ENCODE measurements at regions not wholly inside any gene's neighbourhood (a gene's known extent, or its start where the extent isn't known, plus 50 kb on each side); places are given as distances from the start of the nearest gene placed in this dataset.

DNA sequence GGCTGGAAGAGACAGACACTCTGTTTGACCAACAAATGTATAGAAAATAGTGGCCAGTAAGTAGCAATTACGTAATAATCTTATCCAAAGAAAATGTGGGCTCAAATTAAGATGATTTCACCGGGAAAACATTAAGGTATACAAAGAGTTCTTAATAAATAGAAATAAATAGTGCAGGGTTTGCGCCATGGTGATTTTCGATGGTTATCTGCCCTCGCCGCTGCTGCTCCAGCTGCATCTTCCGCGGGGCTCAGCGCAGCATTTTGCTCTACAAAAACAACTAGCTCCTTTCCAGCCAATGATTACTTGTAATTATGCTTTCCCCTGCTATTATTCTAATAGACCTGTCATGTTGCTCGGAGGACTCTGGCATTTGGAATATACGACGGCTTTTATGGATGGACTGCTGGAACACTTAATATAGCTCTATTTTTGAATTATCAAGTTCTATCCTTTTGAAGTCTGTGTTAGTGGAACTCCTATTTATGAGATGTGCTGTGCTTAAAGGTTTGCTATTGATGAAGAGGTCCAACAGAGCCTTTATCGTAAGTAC lies 103.8 kb downstream of the BUB3 start:
- ATAC-seq (no peak), FAIRE-seq (no peak), DNase-seq (no peak)
- intact Hi-C loops (cut with DNase I): no loop called here
- H3K4me1 ChIP-seq: no peaks in the 10 kb centered on the region
- TF ChIP-seq, protein P1, sequence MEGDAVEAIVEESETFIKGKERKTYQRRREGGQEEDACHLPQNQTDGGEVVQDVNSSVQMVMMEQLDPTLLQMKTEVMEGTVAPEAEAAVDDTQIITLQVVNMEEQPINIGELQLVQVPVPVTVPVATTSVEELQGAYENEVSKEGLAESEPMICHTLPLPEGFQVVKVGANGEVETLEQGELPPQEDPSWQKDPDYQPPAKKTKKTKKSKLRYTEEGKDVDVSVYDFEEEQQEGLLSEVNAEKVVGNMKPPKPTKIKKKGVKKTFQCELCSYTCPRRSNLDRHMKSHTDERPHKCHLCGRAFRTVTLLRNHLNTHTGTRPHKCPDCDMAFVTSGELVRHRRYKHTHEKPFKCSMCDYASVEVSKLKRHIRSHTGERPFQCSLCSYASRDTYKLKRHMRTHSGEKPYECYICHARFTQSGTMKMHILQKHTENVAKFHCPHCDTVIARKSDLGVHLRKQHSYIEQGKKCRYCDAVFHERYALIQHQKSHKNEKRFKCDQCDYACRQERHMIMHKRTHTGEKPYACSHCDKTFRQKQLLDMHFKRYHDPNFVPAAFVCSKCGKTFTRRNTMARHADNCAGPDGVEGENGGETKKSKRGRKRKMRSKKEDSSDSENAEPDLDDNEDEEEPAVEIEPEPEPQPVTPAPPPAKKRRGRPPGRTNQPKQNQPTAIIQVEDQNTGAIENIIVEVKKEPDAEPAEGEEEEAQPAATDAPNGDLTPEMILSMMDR (IDR thresholded peaks at IDR 0.05): no peak
- no peak overlapping the region for H3K27ac ChIP-seq
- 86 to 91% methylated on average over 13 of the region's 13 CpGs for WGBS, 2 donors
- no peak overlapping the region for H3K4me3 ChIP-seq
- H3K36me3 ChIP-seq: no peaks in the 10 kb centered on the region
- H3K27me3 ChIP-seq: no peaks in the 10 kb centered on the region
- no peaks in the 10 kb centered on the region for H3K9me3 ChIP-seq

DNA sequence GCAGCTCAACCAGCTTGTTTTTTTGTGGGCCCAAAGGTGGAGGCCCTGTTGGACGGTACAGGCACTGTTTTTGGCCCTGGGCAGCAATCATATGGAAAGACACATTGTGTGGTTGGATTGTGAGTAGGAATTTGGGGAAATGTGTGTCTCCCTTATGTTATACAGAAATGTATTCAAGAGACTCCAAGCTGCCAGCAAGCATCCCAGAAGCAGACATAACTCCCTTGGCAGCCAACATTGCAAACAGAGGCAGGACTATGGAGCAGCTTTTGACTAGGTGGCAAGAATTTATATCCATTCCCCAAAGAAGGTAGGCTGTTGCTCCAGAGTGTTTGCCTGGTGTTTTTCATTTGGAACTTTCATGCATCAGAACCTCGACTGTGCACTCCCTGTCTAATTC lies 104.9 kb downstream of the BUB3 start:
- no peak overlapping the region for H3K4me3 ChIP-seq
- no peak for ATAC-seq
- no peak for DNase-seq
- H3K36me3 ChIP-seq: no peaks in the 10 kb centered on the region
- TF ChIP-seq, protein P1 (IDR thresholded peaks at IDR 0.05): no peak
- no peaks in the 10 kb centered on the region for H3K4me1 ChIP-seq
- no peaks in the 10 kb centered on the region for H3K9me3 ChIP-seq
- no peak overlapping the region for H3K27ac ChIP-seq
- intact Hi-C loops (cut with DNase I): no loop called here
- WGBS, 2 donors: 61 to 74% methylated on average over 2 of the region's 2 CpGs
- no peaks in the 10 kb centered on the region for H3K27me3 ChIP-seq
- no peak for FAIRE-seq

DNA sequence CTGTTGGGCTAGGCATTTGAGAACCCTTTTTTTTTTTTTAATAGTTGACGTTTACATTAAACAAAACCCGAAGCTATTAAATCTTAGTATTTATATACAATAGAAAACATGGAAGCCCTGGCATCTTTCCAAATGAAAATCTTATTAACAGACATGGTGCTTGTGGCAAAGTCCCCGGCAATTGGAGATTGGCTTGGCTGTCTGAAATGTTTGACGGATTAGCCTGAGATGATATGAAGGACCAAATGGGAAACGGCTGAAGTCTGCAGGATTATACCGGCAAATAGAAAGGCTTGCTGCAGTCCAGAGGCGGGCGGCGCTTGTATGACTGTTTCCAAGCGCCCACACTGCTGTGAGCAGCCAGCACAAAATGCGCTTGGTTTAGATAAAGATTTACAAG lies 105.6 kb downstream of the BUB3 start:
- no peak for FAIRE-seq
- no peaks in the 10 kb centered on the region for H3K27me3 ChIP-seq
- WGBS, 2 donors: 79 to 80% methylated on average over 11 of the region's 11 CpGs
- intact Hi-C loops (cut with DNase I): no loop called here
- no peaks in the 10 kb centered on the region for H3K4me1 ChIP-seq
- no peak overlapping the region for H3K4me3 ChIP-seq
- H3K27ac ChIP-seq: no peak overlapping the region
- no peaks in the 10 kb centered on the region for H3K9me3 ChIP-seq
- no peak for ATAC-seq
- no peaks in the 10 kb centered on the region for H3K36me3 ChIP-seq
- no peak for DNase-seq
- TF ChIP-seq, protein P1 (IDR thresholded peaks at IDR 0.05): no peak

DNA sequence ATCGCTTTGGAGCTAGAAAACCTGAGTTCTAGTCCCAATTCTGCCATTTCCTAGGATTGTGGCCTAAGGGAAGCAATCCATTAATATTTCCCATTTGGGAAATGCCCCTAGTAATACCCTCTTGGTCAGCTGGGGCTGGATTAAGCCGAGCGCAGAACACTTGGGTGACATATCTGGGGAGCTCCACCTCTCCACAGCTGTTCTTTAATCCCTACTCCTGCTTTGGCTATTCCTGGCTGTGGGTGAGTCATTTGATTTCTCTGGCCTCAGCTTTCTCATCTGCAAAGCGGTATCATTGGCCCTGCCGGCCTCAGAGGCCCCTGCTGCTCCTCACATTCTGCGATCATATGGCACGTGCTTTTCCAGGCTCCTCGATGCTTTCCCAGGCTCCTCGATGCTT lies 108.3 kb downstream of the BUB3 start:
- no peaks in the 10 kb centered on the region for H3K36me3 ChIP-seq
- H3K4me1 ChIP-seq: no peaks in the 10 kb centered on the region
- H3K27me3 ChIP-seq: no peaks in the 10 kb centered on the region
- FAIRE-seq (no peak), ATAC-seq (no peak), DNase-seq (no peak)
- intact Hi-C loops (cut with DNase I): no loop called here
- H3K9me3 ChIP-seq: no peaks in the 10 kb centered on the region
- 84 to 87% methylated on average over 9 of the region's 9 CpGs for WGBS, 2 donors
- no peak overlapping the region for H3K4me3 ChIP-seq
- no peak overlapping the region for H3K27ac ChIP-seq
- TF ChIP-seq, protein P1 (IDR thresholded peaks at IDR 0.05): no peak

DNA sequence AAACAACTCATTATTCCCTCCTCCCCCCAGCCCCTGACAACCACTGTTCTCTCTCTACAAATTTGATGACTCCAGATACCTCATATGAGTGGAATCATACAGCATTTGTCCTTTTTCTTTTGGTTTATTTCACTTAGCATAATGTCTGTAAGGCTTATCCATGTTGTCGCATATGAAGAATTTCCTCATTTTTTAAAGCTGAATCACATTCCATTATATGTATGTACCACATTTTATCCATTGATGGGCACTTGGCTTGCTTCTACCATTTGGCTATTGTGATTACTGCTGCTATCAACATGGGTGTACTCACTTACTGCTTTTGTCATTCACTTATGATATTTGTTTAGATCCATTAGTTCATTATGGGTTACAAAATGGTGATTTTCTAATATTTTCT lies 112.8 kb downstream of the BUB3 start:
- FAIRE-seq (no peak), DNase-seq (no peak), ATAC-seq (no peak)
- H3K27me3 ChIP-seq: no peaks in the 10 kb centered on the region
- no peaks in the 10 kb centered on the region for H3K4me1 ChIP-seq
- H3K9me3 ChIP-seq: no peaks in the 10 kb centered on the region
- H3K27ac ChIP-seq: no peak overlapping the region
- TF ChIP-seq, protein P1 (IDR thresholded peaks at IDR 0.05): no peak
- 93 to 94% methylated on average over 1 of the region's 1 CpG for WGBS, 2 donors
- no peaks in the 10 kb centered on the region for H3K36me3 ChIP-seq
- H3K4me3 ChIP-seq: no peak overlapping the region
- intact Hi-C loops (cut with DNase I): no loop called here

All from pancreas (tissue), 10 donors.